GM10266 (cell line): ENCODE measurements at regions not wholly inside any gene's neighbourhood (a gene's known extent, or its start where the extent isn't known, plus 50 kb on each side); places are given as distances from the start of the nearest gene placed in this dataset.

Experiments
- DNase-seq: peaks from one replicate; pipeline ENCODE4 v3.0.0; 2012; ENCODE audit errors: extremely low spot score
- TF ChIP-seq, protein P1 (sequence below): IDR thresholded peaks from 2 replicates; pipeline ENCODE4 v1.5.1; 2012; ENCODE audit warnings: mild to moderate bottlenecking, low read depth; ENCODE audit not compliant: control insufficient read depth, insufficient read depth; ENCODE audit errors: missing control alignments

- TF ChIP-seq, protein P1, sequence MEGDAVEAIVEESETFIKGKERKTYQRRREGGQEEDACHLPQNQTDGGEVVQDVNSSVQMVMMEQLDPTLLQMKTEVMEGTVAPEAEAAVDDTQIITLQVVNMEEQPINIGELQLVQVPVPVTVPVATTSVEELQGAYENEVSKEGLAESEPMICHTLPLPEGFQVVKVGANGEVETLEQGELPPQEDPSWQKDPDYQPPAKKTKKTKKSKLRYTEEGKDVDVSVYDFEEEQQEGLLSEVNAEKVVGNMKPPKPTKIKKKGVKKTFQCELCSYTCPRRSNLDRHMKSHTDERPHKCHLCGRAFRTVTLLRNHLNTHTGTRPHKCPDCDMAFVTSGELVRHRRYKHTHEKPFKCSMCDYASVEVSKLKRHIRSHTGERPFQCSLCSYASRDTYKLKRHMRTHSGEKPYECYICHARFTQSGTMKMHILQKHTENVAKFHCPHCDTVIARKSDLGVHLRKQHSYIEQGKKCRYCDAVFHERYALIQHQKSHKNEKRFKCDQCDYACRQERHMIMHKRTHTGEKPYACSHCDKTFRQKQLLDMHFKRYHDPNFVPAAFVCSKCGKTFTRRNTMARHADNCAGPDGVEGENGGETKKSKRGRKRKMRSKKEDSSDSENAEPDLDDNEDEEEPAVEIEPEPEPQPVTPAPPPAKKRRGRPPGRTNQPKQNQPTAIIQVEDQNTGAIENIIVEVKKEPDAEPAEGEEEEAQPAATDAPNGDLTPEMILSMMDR: no peak
- DNase-seq: no peak
These were observed 419.4 kb upstream of the PTGER4 start for GRCh38 chr5:40260361-40260760.

- DNase-seq: no peak
- TF ChIP-seq, protein P1: no peak
These were observed 421.5 kb upstream of the PTGER4 start for GRCh38 chr5:40258222-40258621.

- TF ChIP-seq, protein P1: no peak
- DNase-seq: no peak
These were observed 439.0 kb upstream of the PTGER4 start for GRCh38 chr5:40240671-40241070.

DNA sequence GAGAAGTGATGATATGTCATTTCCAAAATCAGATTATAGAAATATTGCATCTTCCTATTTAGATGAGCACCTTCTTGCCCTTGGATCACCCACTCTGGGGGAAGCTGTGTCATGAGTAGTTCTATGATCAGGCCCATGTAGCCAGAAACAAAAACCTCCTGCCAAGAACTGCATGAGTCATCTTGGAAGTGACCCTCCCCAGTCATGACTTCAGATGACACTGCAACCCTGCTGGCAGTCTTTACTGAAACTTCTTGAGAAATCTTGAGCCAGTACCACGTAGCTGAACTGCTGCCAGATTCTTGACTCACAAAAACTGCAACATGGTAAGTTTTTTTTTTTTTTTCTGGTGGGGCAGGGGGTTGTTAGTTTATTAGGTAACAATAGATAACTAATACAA lies 439.6 kb upstream of the PTGER4 start:
- TF ChIP-seq, protein P1: no peak
- DNase-seq: no peak

- no peak for DNase-seq
- TF ChIP-seq, protein P1: no peak
These were observed 441.5 kb upstream of the PTGER4 start for GRCh38 chr5:40238066-40238745.

DNA sequence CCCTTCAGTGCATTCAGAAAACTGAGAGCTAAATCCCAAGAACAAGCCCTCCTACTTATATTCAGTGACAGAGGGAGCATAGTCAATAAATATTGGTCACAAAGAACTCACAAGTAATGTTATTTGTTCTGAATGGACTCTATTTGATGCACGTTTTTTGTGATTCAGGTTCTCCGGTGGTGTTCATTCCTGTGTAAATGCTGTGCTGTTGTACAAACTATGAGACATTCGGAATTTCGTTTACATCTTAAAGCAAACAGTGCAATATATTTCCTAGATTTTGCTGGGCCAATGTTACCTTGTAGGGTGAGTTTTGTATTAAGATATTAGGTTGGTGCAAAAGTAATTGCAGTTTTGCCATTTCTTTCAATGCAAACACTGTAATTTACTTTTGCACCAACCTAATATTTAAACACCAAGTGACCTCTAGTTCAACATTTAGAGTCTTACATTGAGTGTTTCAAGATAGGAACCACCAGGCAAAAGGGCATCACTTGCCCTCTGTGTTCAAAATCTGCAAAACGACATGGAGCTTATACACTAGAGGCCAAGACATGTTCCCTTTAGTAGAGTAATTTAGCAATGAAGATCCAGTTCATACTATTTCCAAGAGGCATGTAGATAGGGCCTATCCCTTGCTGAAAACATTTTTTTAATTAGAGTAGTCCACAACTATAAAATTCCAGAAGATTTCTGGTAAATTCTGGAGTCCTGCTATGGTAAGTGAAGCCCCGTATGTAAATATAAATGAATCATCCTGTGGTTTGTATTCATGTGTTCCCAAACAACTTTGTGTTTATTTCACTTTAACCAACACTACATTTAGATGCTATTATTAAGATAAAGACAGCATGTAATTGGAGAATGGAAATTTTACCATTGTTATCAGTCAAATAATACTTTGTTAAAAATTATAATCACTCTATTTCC lies 444.0 kb upstream of the PTGER4 start:
- TF ChIP-seq, protein P1: no peak
- DNase-seq: no peak

DNA sequence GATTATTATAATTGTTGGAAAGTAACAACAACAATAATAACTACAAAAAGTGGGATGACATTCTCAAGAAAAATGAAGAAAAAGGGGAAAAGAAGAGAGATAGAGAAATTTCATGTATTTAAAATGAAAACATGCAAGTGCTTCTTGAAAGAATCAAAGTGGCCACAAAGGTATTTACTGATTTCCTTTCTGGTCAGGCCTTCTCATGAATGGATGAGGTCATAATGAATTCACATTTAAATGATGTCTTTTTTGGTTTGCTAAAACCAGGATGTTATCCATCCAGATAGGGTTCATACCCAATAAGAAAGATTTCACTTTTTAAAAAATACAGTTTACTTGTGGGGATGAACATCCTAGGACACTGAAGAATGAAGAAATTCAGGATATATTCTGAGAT lies 446.4 kb upstream of the PTGER4 start:
- DNase-seq: no peak
- TF ChIP-seq, protein P1: no peak
